HG02571 (cell line): ENCODE measurements at regions not wholly inside any gene's neighbourhood (a gene's known extent, or its start where the extent isn't known, plus 50 kb on each side); places are given as distances from the start of the nearest gene placed in this dataset.
"Not testable (repeated sequence)": the region's sequence is repeated elsewhere in the genome, so short reads cannot be mapped to it uniquely, and the experiment has no call there.

Experiments
- ATAC-seq: cut with Tn5 transposase; IDR thresholded peaks from one replicate; pipeline ENCODE4 v1.9.1; 2021; ENCODE audit warnings: mild to moderate bottlenecking, moderate library complexity; ENCODE audit not compliant: unreplicated experiment

GRCh38 chr4:31442236-31442635, 722.1 kb downstream of the PCDH7 start:
- ATAC-seq: no peak

GRCh38 chr4:31445526-31445925, 725.4 kb downstream of the PCDH7 start:
- ATAC-seq: no peak

- ATAC-seq: no peak
These were observed 735.4 kb downstream of the PCDH7 start for GRCh38 chr4:31455612-31456011.

- no peak for ATAC-seq
These were observed 738.6 kb downstream of the PCDH7 start for GRCh38 chr4:31458813-31459212.

DNA sequence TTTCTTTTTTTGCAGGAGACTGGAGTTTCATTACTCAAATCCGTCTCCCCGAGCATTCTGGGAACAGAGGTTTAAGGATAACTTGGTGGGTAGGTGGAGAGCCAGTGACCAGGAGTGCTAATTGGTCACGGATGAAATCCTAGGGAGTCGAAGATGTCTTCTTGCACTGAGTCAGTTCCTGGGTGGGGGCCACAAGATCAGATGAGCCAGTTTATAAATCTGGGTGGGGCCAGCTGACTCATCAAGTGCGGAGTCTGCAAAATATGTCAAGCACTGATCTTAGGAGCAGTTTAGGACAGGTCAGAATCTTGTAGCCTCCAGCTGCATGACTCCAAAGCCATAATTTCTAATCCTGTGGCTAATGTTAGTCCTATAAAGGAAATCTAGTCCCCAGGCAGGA, 741.3 kb downstream of the PCDH7 start:
- no peak for ATAC-seq

GRCh38 chr4:31467781-31468180, 747.6 kb downstream of the PCDH7 start:
- ATAC-seq: no peak

DNA sequence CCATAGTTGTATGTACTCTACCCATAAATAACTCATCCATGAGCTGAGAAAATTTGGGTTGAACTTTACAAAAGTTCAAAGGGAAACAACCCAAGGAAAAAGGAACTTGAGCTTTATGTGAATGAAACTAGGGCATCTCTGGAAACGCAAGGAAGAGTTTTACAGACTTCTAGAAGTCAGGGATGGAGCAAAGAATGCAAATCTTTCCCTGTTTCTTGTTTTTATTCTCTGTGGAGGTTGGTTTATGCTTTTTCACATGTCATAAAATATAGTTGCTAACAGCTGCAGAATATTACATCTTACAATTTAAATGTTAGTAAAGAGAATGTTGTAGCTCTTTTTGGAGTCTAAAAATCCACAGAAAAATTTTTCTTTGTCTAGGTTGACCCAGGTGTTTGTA, 754.1 kb downstream of the PCDH7 start:
- ATAC-seq: no peak

- no peak for ATAC-seq
These were observed 762.5 kb downstream of the PCDH7 start for GRCh38 chr4:31482691-31483090.

GRCh38 chr4:31499216-31499615, 779.0 kb downstream of the PCDH7 start:
- not testable (repeated sequence) for ATAC-seq

DNA sequence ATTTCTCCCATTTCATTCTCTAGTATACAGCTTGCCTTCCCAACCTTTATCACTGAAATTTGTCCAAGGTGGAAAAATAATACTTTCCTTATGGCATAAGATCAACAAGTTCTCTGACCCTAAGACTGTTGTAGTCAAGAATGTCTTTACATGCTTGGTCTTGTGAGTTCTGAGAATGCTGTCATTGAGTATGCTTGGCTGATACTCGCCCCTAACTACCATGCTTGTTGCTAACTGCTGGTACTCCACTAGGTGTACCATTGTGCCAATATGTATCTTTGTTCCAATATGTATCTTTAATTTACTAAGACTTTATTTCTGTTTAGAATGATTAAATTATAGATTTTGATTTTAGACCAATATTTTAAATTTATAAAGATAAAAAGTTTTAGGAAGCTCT, 796.4 kb downstream of the PCDH7 start:
- ATAC-seq: no peak

DNA sequence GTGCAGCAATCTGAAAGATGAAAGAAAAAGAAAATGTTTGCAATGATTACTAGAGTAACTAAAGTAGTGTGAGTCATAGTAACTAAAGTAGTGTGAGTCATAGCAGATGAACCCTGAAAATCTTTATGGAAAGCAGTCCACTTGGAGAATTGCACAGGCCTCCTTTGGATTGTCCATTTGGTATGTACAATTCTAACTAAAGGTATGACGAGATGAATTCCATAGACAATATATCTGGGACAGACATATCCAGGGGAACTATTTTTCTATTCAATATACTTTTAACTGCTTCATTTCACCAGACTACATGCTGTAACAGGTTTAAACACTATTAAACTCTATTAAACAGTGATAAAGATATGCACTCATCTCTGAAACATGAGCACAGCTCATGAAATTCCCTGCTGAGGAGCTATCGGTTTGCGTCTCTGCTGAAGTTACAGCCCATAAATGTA, 798.7 kb downstream of the PCDH7 start:
- ATAC-seq: no peak

- ATAC-seq: no peak
These were observed 810.4 kb downstream of the PCDH7 start for GRCh38 chr4:31530555-31530954.

DNA sequence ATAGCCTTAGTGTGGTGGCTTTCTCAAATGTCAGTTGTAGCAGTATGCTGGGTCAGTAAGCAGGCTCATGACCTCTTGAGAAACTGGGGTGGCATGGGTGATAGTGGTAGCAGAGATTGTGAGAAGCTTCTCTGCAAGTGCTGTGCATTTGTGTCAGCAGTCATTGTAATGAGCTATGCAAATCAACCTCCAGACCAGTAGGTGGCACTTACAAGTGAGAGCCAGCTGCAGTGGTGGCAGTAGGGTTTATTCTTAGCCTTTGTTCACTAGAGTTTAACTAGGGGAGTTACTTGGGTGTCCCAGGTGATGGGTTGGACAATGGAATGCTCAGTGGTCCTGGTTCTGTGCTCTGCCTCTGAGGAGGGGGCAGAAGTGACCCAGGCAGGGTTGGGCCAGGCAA, 818.7 kb downstream of the PCDH7 start:
- ATAC-seq: no peak

DNA sequence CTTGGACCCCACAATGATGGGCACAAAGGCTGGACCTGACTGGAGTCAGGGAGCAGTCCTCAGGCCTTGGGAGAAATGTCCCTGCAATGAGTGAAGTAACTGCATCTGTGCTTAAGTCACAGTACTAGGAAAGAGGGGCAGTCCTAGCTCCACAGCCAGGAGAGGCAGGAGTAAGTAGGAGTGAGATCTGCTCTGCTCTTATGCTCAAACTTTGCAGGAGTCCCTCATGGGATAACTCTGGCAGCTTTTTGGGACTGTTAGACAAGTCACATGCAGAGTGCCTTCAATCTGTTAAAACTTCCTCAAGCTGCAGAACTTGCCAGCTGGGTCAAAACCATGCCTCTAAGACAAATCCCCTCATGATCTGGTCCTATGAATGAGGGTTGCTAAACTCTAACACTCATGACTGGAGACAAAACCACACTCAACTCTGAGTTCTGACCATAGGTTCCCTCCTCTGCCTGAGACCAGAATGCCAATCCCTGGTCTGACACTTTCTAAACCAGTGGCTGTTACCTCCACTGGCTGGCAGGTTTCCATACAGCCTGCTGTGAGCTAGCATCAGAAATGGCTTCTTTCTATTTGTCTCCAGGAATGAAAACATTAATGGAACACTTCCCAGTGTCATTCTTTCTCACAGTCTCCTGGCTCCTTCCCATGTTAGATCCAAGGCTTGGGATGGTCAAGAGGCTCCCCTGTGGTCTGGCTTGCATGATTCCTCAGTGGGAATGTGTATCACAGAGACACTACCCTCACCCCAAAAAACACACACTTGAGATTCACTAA, 819.3 kb downstream of the PCDH7 start:
- ATAC-seq: no peak

DNA sequence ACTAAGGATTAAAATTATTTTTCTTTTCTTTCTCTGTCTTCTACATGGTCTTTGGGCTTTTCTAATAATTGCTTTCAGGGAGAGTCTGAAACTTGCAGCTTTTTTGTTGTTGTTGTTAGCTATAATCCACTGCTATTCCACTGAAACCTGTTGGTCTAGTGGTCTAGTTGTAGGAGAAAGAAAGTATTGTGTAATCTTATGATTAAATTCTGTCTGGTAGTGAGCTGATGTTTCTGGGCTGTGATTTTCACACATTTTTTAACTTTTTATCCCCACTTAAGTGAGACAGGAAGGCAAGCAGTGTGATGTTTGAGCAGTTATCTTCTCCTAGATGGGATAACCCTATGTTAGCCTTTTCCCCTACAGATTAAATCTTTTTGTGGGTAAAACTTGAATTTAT, 825.2 kb downstream of the PCDH7 start:
- no peak for ATAC-seq

DNA sequence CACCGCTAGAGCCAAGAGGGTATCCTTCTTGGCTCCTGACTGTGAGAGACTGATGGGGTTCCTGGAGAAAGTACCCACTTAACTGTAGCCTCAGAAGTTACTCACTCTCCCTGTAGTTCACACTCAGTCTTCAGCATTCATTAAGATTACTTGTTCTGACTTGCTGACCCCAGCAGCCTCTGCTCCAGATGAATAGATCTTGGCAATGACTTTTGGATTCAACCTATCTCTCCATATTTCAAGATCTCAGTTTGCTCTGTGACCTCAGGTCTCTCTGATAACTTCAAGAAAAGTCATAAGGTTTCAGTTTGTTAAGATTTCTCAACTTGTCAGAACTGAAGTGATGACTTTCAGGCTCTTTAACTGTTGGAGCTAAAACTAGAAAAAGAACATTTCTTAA, 825.6 kb downstream of the PCDH7 start:
- ATAC-seq: no peak

- no peak for ATAC-seq
These were observed 827.9 kb downstream of the PCDH7 start for GRCh38 chr4:31548021-31548420.

- ATAC-seq: no peak
These were observed 828.7 kb downstream of the PCDH7 start for GRCh38 chr4:31548823-31549222.

DNA sequence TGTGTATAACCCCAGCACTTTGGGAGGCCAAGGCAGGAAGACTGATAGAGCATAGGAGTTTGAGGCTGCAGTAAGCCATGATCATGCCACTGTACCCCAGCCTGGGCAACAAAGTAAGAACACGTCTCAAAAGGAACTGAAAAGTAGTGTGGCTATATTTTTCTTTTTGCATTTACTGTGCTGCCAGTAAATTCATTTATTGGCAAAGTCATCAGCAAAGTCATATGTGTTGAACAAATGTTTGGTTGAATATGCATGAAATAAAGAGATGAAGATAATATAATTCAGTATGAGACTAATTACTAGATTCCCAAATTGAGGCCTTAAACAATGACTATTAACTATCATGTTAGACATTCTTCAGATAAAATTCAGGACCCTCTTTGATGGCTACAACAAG, 829.1 kb downstream of the PCDH7 start:
- ATAC-seq: no peak

DNA sequence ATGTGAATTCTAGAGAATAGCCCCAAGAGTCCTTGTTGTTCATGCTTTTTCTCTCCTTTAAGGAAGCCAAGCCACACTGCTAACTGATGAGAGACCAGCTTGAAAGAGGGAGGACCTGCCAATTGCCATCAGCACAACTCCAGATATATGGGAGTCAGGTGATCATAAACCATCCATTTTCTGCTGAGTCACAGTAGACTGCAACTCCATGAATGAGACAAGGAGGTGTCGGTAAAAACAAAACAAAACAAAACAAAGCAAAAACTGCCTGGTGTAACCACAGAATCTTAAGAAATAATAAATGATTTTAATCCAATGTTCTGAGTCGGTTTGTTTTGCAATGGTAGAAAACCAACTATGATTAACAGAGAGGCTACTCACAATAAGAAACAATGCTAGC, 837.3 kb downstream of the PCDH7 start:
- no peak for ATAC-seq

DNA sequence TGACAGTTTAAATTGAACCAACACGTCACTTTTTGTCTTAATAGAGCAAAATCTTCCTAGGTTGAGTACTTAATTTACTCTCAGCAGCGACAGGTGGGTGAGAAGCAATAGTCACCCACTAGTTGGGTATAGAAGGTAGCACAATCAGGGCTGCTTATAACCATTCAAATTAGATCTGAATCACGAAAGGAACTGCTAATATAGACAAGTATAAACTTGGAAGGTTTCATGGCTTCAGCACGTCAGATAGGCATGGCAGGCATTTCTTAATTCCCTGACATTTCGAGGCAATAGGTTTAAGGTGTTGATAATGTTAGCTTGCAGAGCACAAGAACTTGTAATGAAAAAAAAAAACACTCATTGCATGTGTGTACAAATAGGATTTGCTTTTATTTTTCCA, 853.4 kb downstream of the PCDH7 start:
- no peak for ATAC-seq

- ATAC-seq: no peak
These were observed 855.3 kb downstream of the PCDH7 start for GRCh38 chr4:31575504-31575903.

DNA sequence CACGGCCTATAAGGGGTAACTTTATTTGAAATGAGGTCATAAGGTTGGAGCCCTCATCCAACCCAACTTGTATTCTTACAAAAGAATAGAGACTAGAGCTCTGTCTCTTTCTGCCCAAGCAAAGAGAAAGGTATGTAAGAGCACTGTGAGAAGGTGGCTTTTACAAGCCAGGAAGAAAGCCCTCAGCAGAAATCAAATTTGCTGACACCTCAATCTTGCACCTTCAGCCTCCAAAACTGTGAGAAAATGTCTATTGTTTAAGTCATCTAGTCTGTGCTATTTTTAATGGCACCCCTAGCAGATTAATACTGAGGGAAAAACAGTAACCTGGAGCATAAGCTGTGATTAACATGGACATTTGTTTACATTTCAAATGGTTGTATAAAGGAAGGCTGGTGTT, 860.7 kb downstream of the PCDH7 start:
- ATAC-seq: no peak
